ENCODE measurements at regions not wholly inside any gene's neighbourhood (a gene's known extent, or its start where the extent isn't known, plus 50 kb on each side); places are given as distances from the start of the nearest gene placed in this dataset.

DNA sequence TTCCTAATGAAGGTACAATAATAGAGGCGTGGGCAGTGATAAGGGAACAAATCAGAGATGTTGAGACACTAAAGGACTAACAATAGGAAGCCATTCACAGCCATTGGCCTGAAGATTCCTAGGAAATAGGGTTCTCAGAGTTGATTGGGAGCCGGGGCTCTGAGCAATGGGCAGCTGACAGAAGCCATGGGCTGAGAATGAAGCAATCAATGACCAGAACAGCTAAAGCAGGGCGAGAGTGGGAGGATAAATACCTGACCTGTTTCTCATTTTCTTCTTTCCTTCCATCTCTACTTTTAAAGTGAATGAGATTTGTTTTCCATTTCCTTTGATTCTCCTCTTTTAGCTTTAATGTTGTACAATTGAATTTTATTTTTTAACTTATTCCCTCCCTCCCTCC, 774.7 kb upstream of the ADGRL4 start:
- TF ChIP-seq EZH2 (IDR thresholded peaks at IDR 0.05) (no peak), POLR2AphosphoS5 (IDR thresholded peaks at IDR 0.05; ENCODE audit: borderline replicate concordance, low read depth, low read length) (no peak), FOXP2 (optimal IDR thresholded peaks at IDR 0.05; ENCODE audit: control extremely low read depth, extremely low read length, insufficient read depth) (no peak)
- no peak overlapping the region for H3K27ac ChIP-seq
- no peak overlapping the region for H3K4me3 ChIP-seq
- no peaks in the 10 kb centered on the region for H3K9me3 ChIP-seq (ENCODE audit: low read depth, low read length)
- no peak overlapping the region for H3K9ac ChIP-seq (ENCODE audit: insufficient read length)
- no peaks in the 10 kb centered on the region for H3K36me3 ChIP-seq (ENCODE audit: insufficient read depth, low read length)
- DNase-seq (ENCODE audit: low read depth, low spot score): no peak

DNA sequence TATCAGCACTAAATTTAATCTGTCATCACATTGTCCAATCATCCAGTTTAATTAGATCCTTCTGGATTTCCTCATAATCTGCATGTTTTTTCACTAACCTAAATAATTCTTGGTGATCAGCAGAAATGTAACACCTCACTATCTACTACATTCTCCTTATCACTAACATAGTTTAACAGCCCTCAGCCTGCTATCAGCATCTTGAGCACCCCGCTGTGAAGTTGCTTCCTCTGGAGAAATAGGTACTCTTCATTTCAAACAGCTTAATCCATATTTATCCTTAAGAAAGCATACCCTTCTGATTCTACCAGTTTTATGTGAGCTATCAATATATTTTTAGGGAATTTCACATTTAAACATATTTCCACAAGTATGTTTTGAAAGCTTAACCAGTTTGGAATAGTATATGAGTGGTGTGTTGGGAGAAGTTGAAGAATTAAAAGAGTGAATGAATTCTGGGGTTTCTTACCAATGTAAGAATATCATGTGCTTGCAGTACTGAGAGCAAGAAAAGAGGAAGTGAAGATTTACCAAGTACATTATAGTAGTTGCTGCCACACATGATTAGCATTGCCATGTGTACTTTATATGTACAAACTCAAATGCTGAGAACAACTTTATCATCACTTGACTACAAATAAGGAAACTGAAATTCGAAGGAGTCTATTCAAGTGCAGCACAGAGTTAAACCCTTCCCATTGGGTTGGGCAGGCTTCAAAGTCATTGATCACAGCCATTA, 771.1 kb upstream of the ADGRL4 start:
- DNase-seq (ENCODE audit: low read depth, low spot score): no peak
- Histone ChIP-seq H3K27ac (no peak overlapping the region), H3K36me3 (ENCODE audit: insufficient read depth, low read length) (no peaks in the 10 kb centered on the region), H3K9ac (ENCODE audit: insufficient read length) (no peak overlapping the region), H3K4me3 (no peak overlapping the region), H3K9me3 (ENCODE audit: low read depth, low read length) (no peaks in the 10 kb centered on the region)
- TF ChIP-seq EZH2 (IDR thresholded peaks at IDR 0.05) (no peak), FOXP2 (optimal IDR thresholded peaks at IDR 0.05; ENCODE audit: control extremely low read depth, extremely low read length, insufficient read depth) (no peak), POLR2AphosphoS5 (IDR thresholded peaks at IDR 0.05; ENCODE audit: borderline replicate concordance, low read depth, low read length) (no peak)

DNA sequence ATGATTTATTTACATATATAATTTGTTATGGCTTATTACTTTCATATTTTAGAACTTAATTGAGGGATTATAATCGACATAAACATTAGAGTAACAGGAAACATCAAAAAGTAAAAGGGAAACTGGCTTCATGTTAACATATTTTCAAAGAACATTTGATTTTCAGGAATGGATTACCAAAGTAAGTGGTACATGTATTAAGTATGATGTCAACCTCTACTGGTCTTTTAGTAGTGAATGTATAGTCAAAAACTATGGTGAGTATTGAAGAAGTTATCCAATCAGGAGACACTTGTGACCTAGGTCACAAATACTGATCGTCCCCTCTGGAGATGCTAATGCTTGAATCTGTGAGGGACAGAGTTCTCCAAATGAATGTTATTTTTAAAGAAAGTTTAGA, 768.9 kb upstream of the ADGRL4 start:
- TF ChIP-seq POLR2AphosphoS5 (IDR thresholded peaks at IDR 0.05; ENCODE audit: borderline replicate concordance, low read depth, low read length): no peak
- no peak for TF ChIP-seq EZH2 (IDR thresholded peaks at IDR 0.05)
- no peak for TF ChIP-seq FOXP2 (optimal IDR thresholded peaks at IDR 0.05; ENCODE audit: control extremely low read depth, extremely low read length, insufficient read depth)
- Histone ChIP-seq H3K9ac (ENCODE audit: insufficient read length) (no peak overlapping the region), H3K36me3 (ENCODE audit: insufficient read depth, low read length) (no peaks in the 10 kb centered on the region), H3K9me3 (ENCODE audit: low read depth, low read length) (no peaks in the 10 kb centered on the region), H3K4me3 (no peak overlapping the region), H3K27ac (no peak overlapping the region)
- no peak for DNase-seq (ENCODE audit: low read depth, low spot score)

DNA sequence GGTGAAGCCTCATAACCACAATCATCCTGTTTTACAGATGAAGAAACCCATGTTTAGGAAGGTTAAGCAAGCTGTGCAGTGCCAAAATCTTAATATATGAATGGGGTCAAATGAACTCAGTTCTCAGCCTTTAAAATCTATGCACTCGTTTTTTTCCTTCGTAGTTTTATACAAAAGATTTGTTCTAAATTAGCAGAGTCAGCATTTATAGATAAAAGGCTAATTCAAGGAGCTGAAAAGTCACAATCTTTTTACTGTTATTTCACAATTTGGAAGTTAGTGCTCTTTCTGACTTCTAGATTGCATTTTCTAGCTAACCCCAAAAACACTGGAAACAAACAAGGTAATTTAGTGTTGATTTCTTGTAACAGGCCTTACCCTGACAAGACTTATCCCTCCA, 766.9 kb upstream of the ADGRL4 start:
- no peak overlapping the region for H3K9ac ChIP-seq (ENCODE audit: insufficient read length)
- H3K27ac ChIP-seq: no peak overlapping the region
- no peaks in the 10 kb centered on the region for H3K36me3 ChIP-seq (ENCODE audit: insufficient read depth, low read length)
- no peaks in the 10 kb centered on the region for H3K9me3 ChIP-seq (ENCODE audit: low read depth, low read length)
- H3K4me3 ChIP-seq: no peak overlapping the region
- DNase-seq (ENCODE audit: low read depth, low spot score): no peak
- no peak for TF ChIP-seq EZH2 (IDR thresholded peaks at IDR 0.05)

DNA sequence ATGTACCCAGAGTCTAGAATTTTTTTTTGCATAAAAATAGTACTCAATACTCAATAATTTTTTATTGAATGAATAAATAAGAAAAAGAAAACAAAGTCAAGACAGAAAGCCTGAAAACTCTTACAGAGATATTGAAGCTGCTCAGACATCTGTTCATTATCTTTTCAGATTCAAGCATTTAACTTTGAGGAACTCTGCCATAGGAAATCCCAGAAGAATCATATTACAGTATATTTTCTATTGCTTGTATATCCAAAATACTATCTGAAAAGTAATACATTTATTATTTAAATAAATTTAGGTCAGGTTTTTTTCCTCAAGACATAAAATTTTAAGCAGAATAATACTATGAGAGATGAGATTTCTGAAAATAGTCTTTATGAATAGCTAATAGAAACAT, 755.9 kb upstream of the ADGRL4 start:
- H3K9me3 ChIP-seq (ENCODE audit: low read depth, low read length): no peaks in the 10 kb centered on the region
- H3K4me3 ChIP-seq: no peak overlapping the region
- no peak overlapping the region for H3K9ac ChIP-seq (ENCODE audit: insufficient read length)
- H3K36me3 ChIP-seq (ENCODE audit: insufficient read depth, low read length): no peaks in the 10 kb centered on the region
- H3K27ac ChIP-seq: no peak overlapping the region
- no peak for DNase-seq (ENCODE audit: low read depth, low spot score)
- no peak for TF ChIP-seq FOXP2 (optimal IDR thresholded peaks at IDR 0.05; ENCODE audit: control extremely low read depth, extremely low read length, insufficient read depth)
- TF ChIP-seq EZH2 (IDR thresholded peaks at IDR 0.05): no peak
- TF ChIP-seq POLR2AphosphoS5 (IDR thresholded peaks at IDR 0.05; ENCODE audit: borderline replicate concordance, low read depth, low read length): no peak

DNA sequence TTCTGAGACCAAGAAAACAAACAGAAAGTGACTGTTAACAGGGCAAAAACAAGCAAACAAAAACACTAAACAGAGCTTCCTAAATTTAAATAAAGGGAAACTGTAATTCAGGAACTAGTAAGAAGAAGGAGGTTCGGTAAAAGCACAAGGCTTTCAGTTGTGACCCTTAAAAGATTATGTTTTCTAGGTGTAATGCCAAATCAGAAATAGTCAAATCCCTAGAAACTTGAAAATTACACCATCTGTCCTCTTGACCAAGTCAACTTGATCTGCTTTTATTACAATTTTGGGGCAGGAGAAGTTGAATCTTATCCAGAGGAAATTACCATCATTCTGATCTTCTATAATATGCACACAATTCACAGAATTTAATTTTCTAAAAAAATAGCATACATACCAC, 754.0 kb upstream of the ADGRL4 start:
- DNase-seq (ENCODE audit: low read depth, low spot score): no peak
- no peak overlapping the region for H3K4me3 ChIP-seq
- no peak overlapping the region for H3K27ac ChIP-seq
- TF ChIP-seq FOXP2 (optimal IDR thresholded peaks at IDR 0.05; ENCODE audit: control extremely low read depth, extremely low read length, insufficient read depth): no peak
- no peaks in the 10 kb centered on the region for H3K36me3 ChIP-seq (ENCODE audit: insufficient read depth, low read length)
- no peaks in the 10 kb centered on the region for H3K9me3 ChIP-seq (ENCODE audit: low read depth, low read length)
- H3K9ac ChIP-seq (ENCODE audit: insufficient read length): no peak overlapping the region

DNA sequence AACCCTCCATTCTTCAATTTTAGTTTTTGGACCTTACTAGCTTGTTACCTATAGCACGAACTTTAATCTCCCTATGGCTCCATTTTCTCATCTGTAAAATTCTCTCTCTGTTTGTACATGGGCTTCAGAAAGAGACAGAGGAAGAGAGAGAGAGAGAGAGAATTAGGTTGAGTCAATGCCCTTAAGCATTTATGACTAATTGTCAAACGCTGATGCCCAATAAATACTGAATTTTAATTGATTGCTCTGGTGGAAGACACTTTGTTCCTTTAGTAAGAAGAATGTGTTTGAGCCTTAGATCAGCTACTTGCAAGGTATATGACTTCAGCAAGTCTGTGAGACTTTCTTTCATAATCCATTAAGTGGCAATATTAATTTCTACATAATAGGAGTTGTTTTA, 743.1 kb upstream of the ADGRL4 start:
- no peak for DNase-seq (ENCODE audit: low read depth, low spot score)
- TF ChIP-seq EZH2 (IDR thresholded peaks at IDR 0.05) (no peak), FOXP2 (optimal IDR thresholded peaks at IDR 0.05; ENCODE audit: control extremely low read depth, extremely low read length, insufficient read depth) (no peak), POLR2AphosphoS5 (IDR thresholded peaks at IDR 0.05; ENCODE audit: borderline replicate concordance, low read depth, low read length) (no peak)
- no peaks in the 10 kb centered on the region; the same call in 1 of the 2 replicates for H3K9me3 ChIP-seq (ENCODE audit: low read depth, low read length)
- H3K4me3 ChIP-seq: no peak overlapping the region
- no peaks in the 10 kb centered on the region for H3K36me3 ChIP-seq (ENCODE audit: insufficient read depth, low read length)
- H3K9ac ChIP-seq (ENCODE audit: insufficient read length): no peak overlapping the region
- H3K27ac ChIP-seq: no peak overlapping the region

DNA sequence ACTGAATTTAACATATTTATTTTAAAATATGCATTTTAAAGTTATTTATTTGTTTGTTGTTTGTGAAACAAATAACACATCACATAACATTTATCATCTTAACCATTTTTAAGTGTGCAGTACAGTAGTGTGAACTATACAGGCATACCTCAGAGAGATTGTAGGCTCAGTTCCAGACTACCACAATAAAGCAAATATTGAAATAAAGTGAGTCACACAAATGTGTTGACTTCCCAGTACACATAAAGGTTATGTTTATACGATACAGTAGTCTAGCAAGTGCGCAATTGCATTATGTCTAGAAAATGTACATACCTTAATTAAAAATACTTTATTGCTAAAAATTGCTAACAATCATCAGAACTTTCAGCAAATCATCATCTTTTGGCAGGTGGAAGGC, 739.4 kb upstream of the ADGRL4 start:
- Histone ChIP-seq H3K27ac (no peak overlapping the region), H3K9ac (ENCODE audit: insufficient read length) (no peak overlapping the region), H3K9me3 (ENCODE audit: low read depth, low read length) (no peaks in the 10 kb centered on the region; the same call in 1 of the 2 replicates), H3K36me3 (ENCODE audit: insufficient read depth, low read length) (no peaks in the 10 kb centered on the region), H3K4me3 (no peak overlapping the region)
- TF ChIP-seq FOXP2 (optimal IDR thresholded peaks at IDR 0.05; ENCODE audit: control extremely low read depth, extremely low read length, insufficient read depth): no peak
- TF ChIP-seq EZH2 (IDR thresholded peaks at IDR 0.05): no peak
- TF ChIP-seq POLR2AphosphoS5 (IDR thresholded peaks at IDR 0.05; ENCODE audit: borderline replicate concordance, low read depth, low read length): no peak
- DNase-seq (ENCODE audit: low read depth, low spot score): no peak

DNA sequence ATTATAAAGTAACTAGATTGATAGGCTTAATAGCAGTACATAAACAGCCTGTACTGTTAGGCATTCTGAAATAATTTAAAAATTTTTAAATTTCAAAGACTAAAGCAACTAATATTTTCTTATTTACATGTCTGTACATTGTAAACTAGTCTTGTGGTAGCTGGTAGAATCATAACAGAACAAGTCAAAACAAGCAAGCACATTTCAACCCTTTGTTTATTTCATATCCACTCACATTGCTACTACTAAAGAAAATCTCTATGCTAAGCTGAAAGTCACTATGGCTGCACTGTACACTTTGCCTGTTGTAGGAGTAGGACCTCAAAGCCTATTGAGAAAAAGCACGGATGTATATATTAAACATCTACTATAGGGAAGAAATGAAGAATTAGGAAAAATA, 738.2 kb upstream of the ADGRL4 start:
- Histone ChIP-seq H3K27ac (no peak overlapping the region), H3K4me3 (no peak overlapping the region), H3K36me3 (ENCODE audit: insufficient read depth, low read length) (no peaks in the 10 kb centered on the region), H3K9me3 (ENCODE audit: low read depth, low read length) (no peaks in the 10 kb centered on the region; the same call in 1 of the 2 replicates), H3K9ac (ENCODE audit: insufficient read length) (no peak overlapping the region)
- no peak for TF ChIP-seq FOXP2 (optimal IDR thresholded peaks at IDR 0.05; ENCODE audit: control extremely low read depth, extremely low read length, insufficient read depth)
- TF ChIP-seq POLR2AphosphoS5 (IDR thresholded peaks at IDR 0.05; ENCODE audit: borderline replicate concordance, low read depth, low read length): no peak
- no peak for TF ChIP-seq EZH2 (IDR thresholded peaks at IDR 0.05)
- no peak for DNase-seq (ENCODE audit: low read depth, low spot score)

Data from SK-N-MC (cell line).